Vagina (tissue), 2 donors: ENCODE measurements at regions not wholly inside any gene's neighbourhood (a gene's known extent, or its start where the extent isn't known, plus 50 kb on each side); places are given as distances from the start of the nearest gene placed in this dataset.

Source experiments
- DNase-seq, 2 donors: peaks; one replicate each; pipeline ENCODE4 v3.0.0-alpha.2; 2017; ENCODE audit errors: extremely low spot score in 2 of 2
- H3K27ac ChIP-seq: fragments of 200-600 bp; sonication (generic); one replicate; pipeline ENCODE4 v1.5.1; 2019
- H3K27me3 ChIP-seq: fragments of 200-600 bp; sonication (generic); one replicate; pipeline ENCODE4 v1.5.1; 2019
- H3K36me3 ChIP-seq, 2 donors: fragments of 200-600 bp; sonication (generic); one replicate each; pipeline ENCODE4 v1.5.1; 2017 to 2019
- H3K4me1 ChIP-seq: fragments of 200-600 bp; sonication (generic); one replicate; pipeline ENCODE4 v1.5.1; 2019
- H3K4me3 ChIP-seq, 2 donors: fragments of 200-600 bp; sonication (generic); 1 replicate in 1 of 2; 2 replicates in 1 of 2; pipeline ENCODE4 v1.5.1; 2016 to 2019
- H3K9me3 ChIP-seq: fragments of 200-600 bp; sonication (generic); one replicate; pipeline ENCODE4 v1.5.1; 2019
- POLR2A ChIP-seq, 2 donors: fragments of 450-650 bp; IDR thresholded peaks; one replicate each; pipeline ENCODE4 v1.6.1; 2017; ENCODE audit warnings: antibody characterized with exemption in 2 of 2, mild to moderate bottlenecking in 2 of 2, moderate library complexity in 2 of 2
- POLR2AphosphoS5 ChIP-seq, 2 donors: sonication (generic); formaldehyde crosslinking; IDR thresholded peaks; one replicate each; pipeline ENCODE4 v1.9.0; 2017; ENCODE audit warnings: antibody characterized with exemption in 2 of 2, mild to moderate bottlenecking in 2 of 2, low read depth in 1 of 2; ENCODE audit not compliant: insufficient read depth in 1 of 2
- intact Hi-C: fragments of 100-400 bp; cut with DNase I; formaldehyde crosslinking; loops from one replicate; pipeline ENCODE4 v1.15.1; 2023
- TF ChIP-seq, protein P1 (sequence below), 3 experiments: fragments of 450-650 bp in 2 of 3; fragments of 200-600 bp in 1 of 3; sonication (generic) in 1 of 3; IDR thresholded peaks; one replicate each; pipeline ENCODE4 v1.5.1; 2017 to 2019; ENCODE audit warnings: antibody characterized with exemption in 3 of 3, mild to moderate bottlenecking in 2 of 3, moderate library complexity in 2 of 3

- Histone ChIP-seq H3K36me3 (no peaks in the 10 kb centered on the region), H3K4me1 (no peaks in the 10 kb centered on the region), H3K27me3 (no peaks in the 10 kb centered on the region), H3K9me3 (no peaks in the 10 kb centered on the region), H3K27ac (no peak overlapping the region), H3K4me3 (no peak overlapping the region)
- TF ChIP-seq, protein P1, sequence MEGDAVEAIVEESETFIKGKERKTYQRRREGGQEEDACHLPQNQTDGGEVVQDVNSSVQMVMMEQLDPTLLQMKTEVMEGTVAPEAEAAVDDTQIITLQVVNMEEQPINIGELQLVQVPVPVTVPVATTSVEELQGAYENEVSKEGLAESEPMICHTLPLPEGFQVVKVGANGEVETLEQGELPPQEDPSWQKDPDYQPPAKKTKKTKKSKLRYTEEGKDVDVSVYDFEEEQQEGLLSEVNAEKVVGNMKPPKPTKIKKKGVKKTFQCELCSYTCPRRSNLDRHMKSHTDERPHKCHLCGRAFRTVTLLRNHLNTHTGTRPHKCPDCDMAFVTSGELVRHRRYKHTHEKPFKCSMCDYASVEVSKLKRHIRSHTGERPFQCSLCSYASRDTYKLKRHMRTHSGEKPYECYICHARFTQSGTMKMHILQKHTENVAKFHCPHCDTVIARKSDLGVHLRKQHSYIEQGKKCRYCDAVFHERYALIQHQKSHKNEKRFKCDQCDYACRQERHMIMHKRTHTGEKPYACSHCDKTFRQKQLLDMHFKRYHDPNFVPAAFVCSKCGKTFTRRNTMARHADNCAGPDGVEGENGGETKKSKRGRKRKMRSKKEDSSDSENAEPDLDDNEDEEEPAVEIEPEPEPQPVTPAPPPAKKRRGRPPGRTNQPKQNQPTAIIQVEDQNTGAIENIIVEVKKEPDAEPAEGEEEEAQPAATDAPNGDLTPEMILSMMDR (IDR thresholded peaks at IDR 0.05), result peak in 2 of 3 experiments; percentile 34 to 54
- no peak for TF ChIP-seq POLR2AphosphoS5 (IDR thresholded peaks at IDR 0.05; ENCODE audit: insufficient read depth in 1 of 2, low read depth in 1 of 2)
- TF ChIP-seq POLR2A (IDR thresholded peaks at IDR 0.05), result no peak
- DNase-seq, result no peak
- intact Hi-C loops, result no loop called here
Observed at GRCh38 chrX:22748093-22748999, 251.4 kb upstream of the DDX53 start.

DNA sequence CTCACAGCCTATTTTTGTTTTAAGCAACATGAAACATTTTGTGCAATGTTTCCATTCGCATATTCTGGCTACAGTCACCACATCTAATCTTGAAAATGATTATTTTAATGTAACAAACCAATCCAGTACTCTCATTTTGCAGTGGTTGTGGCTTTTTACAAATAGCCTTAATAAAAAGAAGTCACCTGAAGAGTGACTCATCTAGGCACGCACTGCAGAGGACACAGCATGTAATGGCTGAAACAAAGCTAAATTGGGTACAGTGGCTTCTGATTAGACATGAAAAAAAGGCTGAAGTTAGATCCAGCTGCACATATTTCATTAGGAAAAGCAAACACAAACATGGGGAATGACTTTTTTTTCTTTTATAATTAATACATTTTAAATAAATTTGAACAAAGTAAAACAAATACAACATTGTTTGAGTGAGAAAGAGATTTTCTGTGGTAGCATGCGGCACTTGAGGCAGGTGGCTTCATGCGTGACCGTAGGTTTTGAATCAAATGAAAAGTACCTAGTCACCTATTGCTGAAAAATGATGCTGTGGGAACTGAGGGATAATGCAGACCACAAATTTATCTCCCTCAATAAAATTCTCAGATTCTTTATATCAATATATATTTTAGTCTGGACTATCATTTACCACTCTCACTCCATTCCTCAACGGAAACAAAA is 240.8 kb upstream of the DDX53 start:
- DNase-seq, result no peak
- no peaks in the 10 kb centered on the region for H3K27me3 ChIP-seq
- intact Hi-C loops, result no loop called here
- H3K4me1 ChIP-seq, result no peaks in the 10 kb centered on the region
- no peak overlapping the region for H3K4me3 ChIP-seq
- no peak overlapping the region for H3K27ac ChIP-seq
- TF ChIP-seq POLR2AphosphoS5 (IDR thresholded peaks at IDR 0.05; ENCODE audit: insufficient read depth in 1 of 2, low read depth in 1 of 2) (no peak), POLR2A (IDR thresholded peaks at IDR 0.05) (no peak)
- TF ChIP-seq, protein P1 (IDR thresholded peaks at IDR 0.05), result no peak
- no peaks in the 10 kb centered on the region for H3K9me3 ChIP-seq
- no peaks in the 10 kb centered on the region for H3K36me3 ChIP-seq

DNA sequence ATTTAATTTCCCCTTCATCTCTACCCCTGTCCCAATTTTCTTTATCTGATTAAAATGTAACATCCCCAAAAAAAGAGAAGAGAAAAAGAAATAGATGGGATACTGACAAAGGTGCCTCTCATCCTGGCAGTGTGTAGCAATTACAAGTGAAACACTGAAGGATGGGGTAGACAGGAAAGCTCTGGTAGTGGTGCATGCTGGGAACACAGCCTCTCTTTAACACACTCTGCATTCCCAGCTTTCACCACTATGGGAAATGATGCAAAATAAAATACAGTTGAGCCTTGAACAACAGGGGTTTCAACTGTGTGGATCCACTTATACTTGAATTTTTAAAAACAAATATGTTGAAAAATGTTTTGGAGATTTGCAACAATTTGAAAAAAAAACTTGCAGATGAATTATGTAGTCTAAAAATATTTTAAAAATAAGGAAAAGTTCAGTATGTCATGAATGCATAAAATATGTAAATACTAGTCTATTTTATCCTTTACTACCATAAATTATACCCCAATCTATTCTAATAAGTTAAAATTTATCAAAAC is 239.2 kb upstream of the DDX53 start:
- intact Hi-C loops, result no loop called here
- Histone ChIP-seq H3K27ac (no peak overlapping the region), H3K36me3 (no peaks in the 10 kb centered on the region), H3K4me1 (no peaks in the 10 kb centered on the region), H3K4me3 (no peak overlapping the region), H3K27me3 (no peaks in the 10 kb centered on the region), H3K9me3 (no peaks in the 10 kb centered on the region)
- DNase-seq, result no peak
- TF ChIP-seq POLR2A (IDR thresholded peaks at IDR 0.05) (no peak), POLR2AphosphoS5 (IDR thresholded peaks at IDR 0.05; ENCODE audit: insufficient read depth in 1 of 2, low read depth in 1 of 2) (no peak)
- TF ChIP-seq, protein P1 (IDR thresholded peaks at IDR 0.05), result no peak

- H3K27ac ChIP-seq, result no peak overlapping the region
- H3K4me3 ChIP-seq, result no peak overlapping the region
- H3K27me3 ChIP-seq, result no peaks in the 10 kb centered on the region
- TF ChIP-seq, protein P1 (IDR thresholded peaks at IDR 0.05), result no peak
- TF ChIP-seq POLR2AphosphoS5 (IDR thresholded peaks at IDR 0.05; ENCODE audit: insufficient read depth in 1 of 2, low read depth in 1 of 2) (no peak), POLR2A (IDR thresholded peaks at IDR 0.05) (no peak)
- no peaks in the 10 kb centered on the region for H3K9me3 ChIP-seq
- intact Hi-C loops, result no loop called here
- no peaks in the 10 kb centered on the region for H3K36me3 ChIP-seq
- DNase-seq, result no peak
- H3K4me1 ChIP-seq, result no peaks in the 10 kb centered on the region
Observed at GRCh38 chrX:22788221-22788620, 211.5 kb upstream of the DDX53 start.
